ENCODE measurements at regions not wholly inside any gene's neighbourhood (a gene's known extent, or its start where the extent isn't known, plus 50 kb on each side); places are given as distances from the start of the nearest gene placed in this dataset.
A peak's percentile ranks its signal among the peaks of the same experiment; 100 is the strongest.

DNA sequence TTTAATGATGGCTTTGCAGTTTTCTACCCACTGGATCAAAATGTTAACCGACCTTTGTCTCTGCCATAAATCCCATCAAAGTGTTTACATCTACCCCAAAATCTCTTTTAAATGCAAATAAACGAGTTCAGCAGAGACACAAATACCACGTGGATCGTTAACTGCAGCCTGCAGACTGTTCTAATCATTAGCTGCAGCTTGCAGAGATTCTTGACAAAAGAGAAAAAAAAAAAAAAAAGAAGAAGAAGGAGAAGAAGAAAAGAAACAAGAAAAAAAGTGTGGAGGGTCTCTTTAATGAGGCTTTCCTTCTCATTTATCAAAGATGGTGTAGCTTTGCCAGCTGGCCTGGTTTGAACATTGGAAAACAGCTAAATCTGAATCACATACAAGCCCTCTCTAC is 275.7 kb downstream of the NEDD1 start:
- no peak for DNase-seq

DNA sequence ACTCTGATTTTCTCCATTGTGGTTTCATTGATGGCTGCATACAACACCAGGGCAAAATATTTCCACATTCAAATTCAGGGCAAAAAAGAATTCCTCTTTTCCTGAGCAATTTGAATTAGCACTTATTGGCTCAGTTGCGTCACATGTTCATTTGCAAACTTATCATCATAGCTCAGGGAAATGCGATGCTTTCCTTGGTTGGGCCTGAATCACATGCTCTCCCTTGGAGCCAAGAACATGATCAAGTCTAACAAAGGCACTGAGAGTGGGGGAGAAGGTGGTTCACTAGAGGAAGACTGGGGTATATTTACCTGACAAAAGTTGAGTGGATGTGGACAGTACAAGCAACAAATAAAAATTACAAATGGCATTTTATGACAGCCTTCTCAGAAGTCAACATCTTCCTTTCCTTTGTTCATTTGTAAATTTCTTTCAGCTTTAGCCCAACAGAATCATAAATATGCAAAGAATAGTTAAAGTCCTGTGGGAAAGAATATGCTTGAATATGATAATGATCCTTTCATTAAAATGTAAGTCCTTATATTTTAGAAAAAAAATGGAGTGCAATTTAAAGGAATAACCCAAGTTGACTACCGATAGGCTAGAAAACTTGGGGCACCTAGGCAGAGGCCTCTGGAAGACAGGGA is 277.2 kb downstream of the NEDD1 start:
- no peak for DNase-seq

- no peak for DNase-seq
Measured at GRCh38 chr12:97185567-97185966, 277.0 kb upstream of the RMST start.

- DNase-seq = no peak
Measured at GRCh38 chr12:97194546-97194945, 268.1 kb upstream of the RMST start.

GRCh38 chr12:97200181-97200580 is 262.4 kb upstream of the RMST start:
- no peak for DNase-seq

DNA sequence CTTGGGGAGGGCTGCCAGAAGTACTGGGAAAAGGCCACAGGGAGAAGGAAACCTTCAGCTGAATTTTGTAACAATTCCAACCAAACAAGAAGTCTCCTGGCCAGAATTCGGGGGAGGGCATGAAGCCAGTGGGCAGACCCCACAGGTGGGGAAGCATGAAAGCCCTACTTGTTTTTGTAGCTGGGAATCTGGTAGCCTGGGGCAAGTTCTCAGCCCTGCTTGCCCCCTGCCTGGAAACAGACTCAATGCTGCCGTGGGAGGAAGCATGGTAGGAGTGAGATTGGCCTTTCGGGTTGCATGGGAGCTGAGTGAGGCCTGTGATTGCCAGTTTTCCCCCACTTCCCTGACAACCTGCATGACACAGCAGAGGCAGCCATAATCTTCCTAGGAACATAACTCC is 259.2 kb upstream of the RMST start:
- no peak for DNase-seq

DNA sequence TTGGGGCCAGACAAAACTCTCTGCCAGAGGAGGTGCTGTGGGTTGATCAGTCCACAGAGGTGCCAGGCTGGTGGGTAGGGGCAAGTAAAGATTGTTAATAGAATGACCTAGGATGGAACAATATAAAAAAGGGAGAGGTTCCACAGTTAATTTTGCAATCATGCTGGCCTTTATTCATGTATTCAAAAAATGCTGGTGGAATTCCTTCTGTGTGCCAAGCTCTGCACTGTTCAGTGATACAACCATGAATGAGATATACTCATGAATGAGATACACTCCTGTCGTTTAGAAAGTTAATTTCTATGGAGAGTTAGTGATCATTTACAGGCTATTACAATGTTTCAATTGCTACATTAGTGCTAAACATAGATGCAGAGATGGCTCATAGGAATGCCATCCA is 252.6 kb upstream of the RMST start:
- no peak for DNase-seq

DNA sequence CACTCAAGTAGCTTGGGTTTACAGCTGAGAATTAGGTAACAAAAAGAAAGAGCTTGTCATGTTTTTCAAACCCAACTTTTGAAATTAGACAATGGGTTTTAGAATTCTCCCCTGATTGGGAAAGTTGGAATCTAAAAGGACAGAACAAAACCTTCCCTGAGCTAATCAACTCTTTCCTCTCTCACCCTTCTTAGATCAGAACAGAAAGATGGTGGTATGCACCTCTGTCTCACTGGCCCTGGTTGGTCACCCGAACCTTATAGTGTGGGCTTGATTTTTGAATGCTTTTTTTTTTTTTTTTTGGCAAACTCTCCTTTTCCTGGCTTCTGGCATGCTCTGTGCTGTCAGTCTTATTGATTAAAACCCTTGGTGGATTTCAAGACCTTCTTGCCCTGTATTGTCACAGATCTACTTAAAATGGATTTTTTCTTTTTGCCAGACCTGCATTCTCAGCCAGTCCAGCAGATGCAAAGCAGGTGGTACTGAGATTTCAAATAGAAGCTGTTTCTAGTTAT is 251.1 kb upstream of the RMST start:
- no peak for DNase-seq

- no peak for DNase-seq
Measured at GRCh38 chr12:97216848-97217247, 245.8 kb upstream of the RMST start.

DNA sequence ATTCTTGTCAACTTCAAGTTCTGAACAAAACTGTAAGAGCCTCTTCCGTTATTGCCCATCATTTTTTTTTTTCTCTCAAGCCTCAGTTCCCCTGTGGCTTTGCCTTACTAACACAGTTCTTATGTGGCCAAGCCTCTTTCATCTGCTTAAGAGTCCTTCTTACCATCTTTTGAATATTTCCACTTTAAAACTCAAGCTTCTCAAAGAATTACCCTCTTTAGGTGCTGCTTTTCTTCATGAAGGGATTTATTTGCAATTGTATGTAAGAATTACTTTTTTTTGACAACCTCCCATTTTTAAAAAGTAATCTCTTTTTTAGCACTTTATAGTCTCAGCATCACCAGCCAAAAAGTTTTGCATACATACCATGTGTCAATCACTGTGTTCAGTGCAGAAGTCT is 240.2 kb upstream of the RMST start:
- DNase-seq = no peak

DNA sequence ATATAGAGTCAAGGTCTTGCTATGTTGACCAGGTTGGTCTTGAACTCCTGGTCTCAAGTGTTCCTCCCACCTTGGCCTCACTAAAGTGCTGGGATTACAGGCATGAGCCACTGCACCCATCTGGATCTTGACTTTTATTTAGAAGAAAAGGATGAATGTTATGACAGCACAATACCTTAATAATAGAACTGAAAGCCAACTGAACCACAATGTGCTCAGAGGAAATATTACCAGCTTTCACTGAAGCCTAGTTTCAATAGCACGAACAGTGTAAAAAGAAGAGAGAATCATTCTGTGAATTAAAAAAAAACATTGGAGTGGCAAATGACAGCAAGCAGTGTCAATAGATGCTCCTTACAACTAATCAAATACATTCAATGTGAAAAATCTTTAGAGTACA is 239.2 kb upstream of the RMST start:
- no peak for DNase-seq

- peak in 1 of 3 donors; percentile 8 for DNase-seq
Measured at GRCh38 chr12:97229004-97229403, 233.6 kb upstream of the RMST start.

GRCh38 chr12:97235102-97235501 is 227.5 kb upstream of the RMST start:
- DNase-seq = no peak

DNA sequence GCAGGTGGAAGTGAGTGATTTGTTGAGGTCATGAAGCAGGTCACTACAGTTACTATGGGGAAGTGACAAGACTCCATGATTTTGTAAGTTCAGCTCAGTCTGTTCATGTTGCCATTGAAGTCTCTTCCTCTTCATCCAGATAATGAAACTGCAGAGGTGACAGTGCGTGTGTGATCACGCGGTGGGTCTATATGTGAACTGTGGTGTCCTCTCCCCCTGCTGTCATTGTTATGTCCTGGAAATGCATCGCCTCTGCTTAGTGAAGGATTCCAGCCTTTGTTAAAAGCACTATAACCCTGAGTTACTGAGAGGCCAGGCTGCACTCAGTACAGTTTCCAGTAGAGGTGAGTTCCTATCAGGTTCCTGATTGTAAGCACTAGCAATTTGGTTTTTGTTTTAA is 216.2 kb upstream of the RMST start:
- DNase-seq = peak in 2 of 3 donors; percentile 0 to 22

DNA sequence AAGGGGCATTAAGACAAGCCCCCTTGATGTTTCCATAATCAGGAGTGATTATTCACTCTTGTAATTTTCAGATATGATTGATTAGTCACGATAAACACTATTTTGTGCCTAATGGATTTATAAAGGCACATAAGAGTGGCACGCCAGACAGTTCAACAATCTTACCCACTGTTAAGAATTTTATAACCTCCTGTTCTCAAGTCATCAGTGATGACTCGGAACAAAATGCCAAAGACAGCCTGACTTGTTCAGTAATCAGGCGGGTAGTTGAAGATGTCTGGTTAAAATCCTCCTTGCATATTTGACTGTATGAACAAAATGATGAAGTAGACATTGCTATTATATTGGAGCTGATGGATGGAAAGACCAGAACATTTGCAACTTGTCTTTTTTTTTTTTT is 212.1 kb upstream of the RMST start:
- no peak for DNase-seq

DNA sequence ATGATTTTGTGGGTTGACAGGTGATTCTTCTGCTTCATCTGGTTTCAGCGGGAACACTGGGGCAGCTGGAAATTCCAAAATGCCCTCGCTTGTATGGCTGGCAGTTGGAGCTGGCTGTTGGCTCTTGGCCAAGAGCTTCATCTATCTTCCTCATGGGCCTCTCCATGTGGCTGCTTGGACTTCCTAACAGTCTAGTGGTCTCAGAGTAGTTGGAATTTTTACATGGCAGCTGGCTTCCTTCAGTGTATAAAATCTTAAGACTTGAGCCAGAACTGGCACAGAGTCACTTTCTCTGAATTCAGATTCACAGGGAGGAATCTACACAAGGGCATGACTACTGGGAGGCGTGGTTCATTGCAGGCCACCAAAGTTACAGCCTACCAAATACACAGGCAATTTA is 204.9 kb upstream of the RMST start:
- no peak for DNase-seq

DNA sequence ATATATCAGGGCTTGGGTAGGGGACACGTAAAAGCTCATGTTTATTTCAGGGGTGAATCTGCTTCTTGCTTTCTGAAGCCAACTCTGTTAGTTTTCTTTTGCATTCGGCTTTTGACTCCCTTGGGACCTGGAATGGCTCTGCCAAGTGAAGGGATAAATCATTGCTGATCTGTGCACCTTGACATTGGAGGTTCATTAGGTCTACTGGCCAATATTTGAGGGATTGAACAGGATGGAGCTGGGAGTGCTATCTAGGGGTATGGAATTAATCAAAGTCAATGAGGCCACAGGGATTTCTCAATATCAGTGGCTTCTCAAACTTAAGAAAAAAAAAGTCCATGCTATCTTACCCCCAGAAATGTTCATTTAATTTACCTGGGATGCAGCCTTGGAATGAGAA is 203.5 kb upstream of the RMST start:
- DNase-seq = no peak

DNA sequence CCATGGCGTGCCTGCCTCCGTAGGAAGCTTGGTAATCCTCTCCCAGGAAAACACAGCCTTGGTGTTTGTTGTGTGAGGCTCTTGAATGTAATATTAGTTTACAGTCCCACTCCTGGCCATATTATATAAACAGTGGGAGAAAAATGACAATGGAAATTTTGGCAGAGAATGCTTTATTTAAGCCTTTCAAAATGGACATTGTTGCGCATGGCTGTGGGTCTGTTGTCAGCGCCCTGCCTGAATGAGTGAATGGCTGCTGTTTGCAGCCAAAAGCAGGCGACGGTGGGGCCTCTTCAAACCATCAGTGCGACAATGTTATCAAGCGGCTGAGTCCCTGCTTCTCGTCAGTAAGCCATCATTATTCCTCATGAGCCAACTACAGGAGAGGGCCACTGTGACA is 201.8 kb upstream of the RMST start:
- no peak for DNase-seq

- DNase-seq = no peak
Measured at GRCh38 chr12:97267166-97267565, 195.4 kb upstream of the RMST start.

DNA sequence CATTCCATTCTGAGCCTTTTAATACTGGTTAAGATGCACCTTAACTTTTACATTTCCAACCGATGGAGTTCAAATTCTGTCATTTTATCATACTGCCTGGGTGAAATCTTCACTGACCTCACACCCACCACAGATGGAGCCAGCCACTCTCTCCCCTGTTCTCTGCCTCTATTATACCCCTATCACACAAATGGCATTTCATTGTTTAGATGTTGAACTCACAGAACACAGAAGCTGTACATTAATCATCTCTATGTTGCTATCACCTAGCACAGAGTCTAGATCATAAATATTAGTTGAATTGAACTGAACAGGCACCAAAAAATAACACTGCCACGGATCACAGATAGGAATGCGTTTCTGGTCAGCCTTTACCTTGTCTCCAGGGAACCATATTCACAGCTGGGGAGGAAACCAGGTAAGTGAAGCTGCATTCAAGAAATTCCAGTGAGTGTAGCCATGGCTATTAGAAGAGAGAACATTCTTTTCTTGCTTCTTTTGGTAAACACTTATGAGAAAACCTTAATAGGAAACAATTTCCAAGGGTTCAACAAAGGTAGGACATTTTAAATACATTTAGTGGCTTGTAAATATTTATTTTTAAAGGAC is 194.9 kb upstream of the RMST start:
- DNase-seq = no peak

DNA sequence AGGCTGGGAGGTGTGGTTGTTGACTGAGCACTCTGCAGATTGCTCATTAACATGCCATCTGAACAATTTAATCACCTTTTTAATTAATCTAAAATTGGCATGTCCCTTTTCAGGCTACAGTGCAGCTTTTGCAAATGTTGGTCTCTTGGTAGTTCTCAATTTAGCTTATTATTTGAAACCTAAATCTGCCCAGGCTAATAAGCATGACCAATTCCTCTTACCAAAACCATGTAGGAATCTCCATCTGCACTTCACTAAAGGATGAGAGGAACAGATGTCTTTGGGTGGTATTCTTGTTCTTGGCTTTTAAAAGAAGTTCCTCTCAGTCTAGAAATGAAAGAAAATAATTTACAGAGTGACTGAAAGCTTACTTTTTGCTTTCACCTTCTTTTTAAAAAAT is 190.1 kb upstream of the RMST start:
- no peak for DNase-seq

GRCh38 chr12:97274386-97274785 is 188.2 kb upstream of the RMST start:
- DNase-seq = no peak

- DNase-seq = no peak
Measured at GRCh38 chr12:97275256-97275655, 187.3 kb upstream of the RMST start.

- no peak for DNase-seq
Measured at GRCh38 chr12:97275728-97276590, 186.6 kb upstream of the RMST start.

Data from suppressor macrophage treated with lipopolysaccharide for 1 hour (primary cell).